ENCODE measurements at regions not wholly inside any gene's neighbourhood (a gene's known extent, or its start where the extent isn't known, plus 50 kb on each side); places are given as distances from the start of the nearest gene placed in this dataset.

- ChIA-PET POLR2A (no interaction called here), CTCF (no interaction called here)
- no peaks in the 10 kb centered on the region for H3K9me3 ChIP-seq (ENCODE audit: control insufficient read depth, insufficient read depth, low read depth, low read length)
- no peak overlapping the region for H3K4me3 ChIP-seq (ENCODE audit: low read depth, low read length)
- no peaks in the 10 kb centered on the region for H3K36me3 ChIP-seq (ENCODE audit: control insufficient read depth in 2 of 2, insufficient read depth in 1 of 2, low read length in 2 of 2)
- H3K27ac ChIP-seq (ENCODE audit: extremely low read depth, low read depth, low read length), result no peak overlapping the region
- TF ChIP-seq GLI2 (tag by site-specific recombination; IDR thresholded peaks at IDR 0.05; ENCODE audit: borderline replicate concordance, low read depth) (no peak), PRDM4 (tag by site-specific recombination; IDR thresholded peaks at IDR 0.05) (no peak)
- no peaks in the 10 kb centered on the region for H3K4me1 ChIP-seq (ENCODE audit: control insufficient read depth, insufficient read depth, low read length)
Measured at GRCh38 chr2:114237331-114237730, 205.1 kb upstream of the DPP10 start.

- H3K4me1 ChIP-seq (ENCODE audit: control insufficient read depth, insufficient read depth, low read length), result no peaks in the 10 kb centered on the region
- POLR2A ChIA-PET, result no interaction called here
- TF ChIP-seq PRDM4 (tag by site-specific recombination; IDR thresholded peaks at IDR 0.05) (no peak), ZNF394 (tag by site-specific recombination; IDR thresholded peaks at IDR 0.05; ENCODE audit: borderline replicate concordance) (no peak), GLI2 (tag by site-specific recombination; IDR thresholded peaks at IDR 0.05; ENCODE audit: borderline replicate concordance, low read depth) (no peak), ZNF175 (tag by site-specific recombination; IDR thresholded peaks at IDR 0.05) (no peak), ZSCAN18 (tag by site-specific recombination; IDR thresholded peaks at IDR 0.05) (no peak), ZBTB21 (tag by site-specific recombination; IDR thresholded peaks at IDR 0.05) (no peak), ZNF571 (tag by site-specific recombination; IDR thresholded peaks at IDR 0.05) (no peak), ZNF518A (tag by site-specific recombination; conservative IDR thresholded peaks at IDR 0.05; ENCODE audit: low read depth) (no peak), PATZ1 (tag by site-specific recombination; IDR thresholded peaks at IDR 0.05) (no peak), GLIS1 (tag by site-specific recombination; IDR thresholded peaks at IDR 0.05) (no peak), ZNF701 (tag by site-specific recombination; IDR thresholded peaks at IDR 0.05) (no peak), KLF17 (tag by site-specific recombination; IDR thresholded peaks at IDR 0.05) (no peak), ZNF843 (tag by site-specific recombination; IDR thresholded peaks at IDR 0.05) (no peak), ZNF544 (tag by site-specific recombination; IDR thresholded peaks at IDR 0.05) (no peak)
- no peaks in the 10 kb centered on the region for H3K9me3 ChIP-seq (ENCODE audit: control insufficient read depth, insufficient read depth, low read depth, low read length)
- CTCF ChIA-PET, result no interaction called here
- H3K4me3 ChIP-seq (ENCODE audit: low read depth, low read length), result no peak overlapping the region
- H3K36me3 ChIP-seq (ENCODE audit: control insufficient read depth in 2 of 2, insufficient read depth in 1 of 2, low read length in 2 of 2), result no peaks in the 10 kb centered on the region
- no peak overlapping the region for H3K27ac ChIP-seq (ENCODE audit: extremely low read depth, low read depth, low read length)
Measured at GRCh38 chr2:114238910-114239559, 203.4 kb upstream of the DPP10 start.

Measured in HEK293 (cell line).